ENCODE measurements at regions not wholly inside any gene's neighbourhood (a gene's known extent, or its start where the extent isn't known, plus 50 kb on each side); places are given as distances from the start of the nearest gene placed in this dataset.

DNA sequence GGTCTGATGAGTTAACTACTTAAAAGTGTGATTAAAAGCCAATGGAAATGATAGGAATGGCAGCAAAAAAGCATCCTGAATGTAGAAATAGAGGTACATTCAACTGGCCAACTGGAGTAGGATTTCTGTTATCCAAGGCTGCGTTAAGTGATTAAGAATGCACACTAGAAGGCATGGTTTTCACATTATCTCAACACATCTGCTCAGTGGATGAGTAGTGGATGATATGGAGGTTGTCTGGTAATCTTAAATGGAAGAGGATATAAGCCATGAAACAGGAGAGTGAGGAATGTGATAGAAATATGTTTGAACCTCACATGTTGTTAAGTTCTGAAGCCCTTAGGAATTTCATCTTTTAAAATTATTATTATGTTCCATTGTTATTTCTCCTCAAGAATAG is 839.9 kb downstream of the USP25 start:
- TF ChIP-seq EZH2phosphoT487 (IDR thresholded peaks at IDR 0.05; ENCODE audit: insufficient read depth, low read depth): no peak
- TF ChIP-seq EZH2 (IDR thresholded peaks at IDR 0.05; ENCODE audit: insufficient read depth, poor library complexity, severe bottlenecking): no peak

All from GM23248 (cell line).